MCF 10A (cell line): ENCODE measurements at regions not wholly inside any gene's neighbourhood (a gene's known extent, or its start where the extent isn't known, plus 50 kb on each side); places are given as distances from the start of the nearest gene placed in this dataset.

Source experiments
- BruUV-seq: library from RNA; stranded (reverse); fragments of 400-500 nt; replicated peaks from 2 replicates; lab custom pipeline; 2021; lab: Mats Ljungman, UMichigan
- CTCF ChIA-PET: fragments of 300-600 bp; sonication (Branson Sonifier 250); formaldehyde crosslinking; extraction: SDS; loops from one replicate; lab custom pipeline; 2021; ENCODE audit warnings: antibody characterized with exemption, inconsistent platforms; lab: Yijun Ruan, JAX
- POLR2A ChIA-PET: fragments of 300-600, 350-650 bp; sonication (Branson Sonifier 250); formaldehyde crosslinking; extraction: SDS; loops from one replicate; lab custom pipeline; 2020; ENCODE audit warnings: antibody characterized with exemption, inconsistent platforms; lab: Yijun Ruan, JAX
- DNase-seq: peaks from one replicate; pipeline ENCODE4 v3.0.0-alpha.2; 2018; ENCODE audit not compliant: unreplicated experiment
- H3K27ac Mint-ChIP-seq: one replicate; pipeline ENCODE4 v1.8.0; 2022; ENCODE audit warnings: mild to moderate bottlenecking, low read depth, mixed read lengths; ENCODE audit not compliant: unreplicated experiment
- H3K27me3 Mint-ChIP-seq: one replicate; pipeline ENCODE4 v1.8.0; 2022; ENCODE audit warnings: mixed read lengths; ENCODE audit not compliant: insufficient read depth, unreplicated experiment
- H3K36me3 Mint-ChIP-seq: one replicate; pipeline ENCODE4 v1.8.0; 2022; ENCODE audit warnings: mild to moderate bottlenecking, moderate library complexity, mixed read lengths; ENCODE audit not compliant: insufficient read depth, unreplicated experiment
- H3K4me1 Mint-ChIP-seq: one replicate; pipeline ENCODE4 v1.8.0; 2022; ENCODE audit warnings: mixed read lengths; ENCODE audit not compliant: insufficient read depth, unreplicated experiment
- H3K4me3 Mint-ChIP-seq: one replicate; pipeline ENCODE4 v1.8.0; 2022; ENCODE audit warnings: mild to moderate bottlenecking, moderate library complexity, mixed read lengths; ENCODE audit not compliant: unreplicated experiment
- H3K9me3 Mint-ChIP-seq: one replicate; pipeline ENCODE4 v1.8.0; 2022; ENCODE audit warnings: mixed read lengths; ENCODE audit not compliant: unreplicated experiment
- CTCF ChIP-seq: fragments of 200-600 bp; IDR thresholded peaks from one replicate; pipeline ENCODE4 v1.8.0; 2022; ENCODE audit warnings: antibody characterized with exemption, mild to moderate bottlenecking; ENCODE audit not compliant: unreplicated experiment
- intact Hi-C: fragments of 100-400 bp; cut with micrococcal nuclease; formaldehyde crosslinking; loops from 2 replicates; pipeline ENCODE4 v1.14.1; 2022

DNA sequence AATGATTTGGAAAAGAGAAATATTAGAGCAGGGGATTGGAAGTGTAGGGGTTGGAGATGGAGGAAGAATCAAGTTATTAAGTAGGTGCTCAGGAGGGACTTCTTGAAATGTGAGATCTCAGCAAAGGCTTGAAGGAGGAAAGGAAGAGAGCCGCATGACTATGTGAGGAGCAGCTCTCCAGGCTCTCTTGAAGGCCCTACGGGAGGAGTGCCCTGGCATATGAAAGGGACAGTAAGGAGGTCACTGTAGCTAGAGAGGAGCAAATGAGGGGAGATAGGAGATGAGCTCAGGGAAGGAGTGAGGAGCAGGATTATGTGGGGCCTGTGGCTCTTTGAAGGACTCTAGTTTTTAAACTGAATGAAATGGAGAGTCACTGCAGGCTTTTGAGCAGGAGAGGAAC is 181.1 kb upstream of the NABP1 start:
- no peak for TF ChIP-seq CTCF
- Mint-ChIP-seq H3K36me3 (no peaks in the 10 kb centered on the region), H3K4me3 (no peak overlapping the region), H3K4me1 (no peaks in the 10 kb centered on the region), H3K27me3 (no peaks in the 10 kb centered on the region), H3K27ac (no peak overlapping the region), H3K9me3 (no peaks in the 10 kb centered on the region)
- DNase-seq = no peak
- CTCF ChIA-PET = interaction anchor here (0.8 to 9.3 kb wide), 5 partner anchors 43 to 444 kb away, joined by 3 to 222 read pairs (median 6); no protein-coding TSS in a partner anchor
- no TSS peak for BruUV-seq
- intact Hi-C loops = no loop called here
- POLR2A ChIA-PET = interaction anchor here (0.8 to 1.4 kb wide), 3 partner anchors 10 to 342 kb away, joined by 3 to 4 read pairs (median 4); no protein-coding TSS in a partner anchor

- DNase-seq = no peak
- ChIA-PET CTCF (interaction anchor here (0.6 to 9.3 kb wide), 6 partner anchors 17 to 445 kb away, joined by 3 to 222 read pairs (median 6); no protein-coding TSS in a partner anchor), POLR2A (interaction anchor here (1.0 to 1.4 kb wide), 2 partner anchors 11 to 343 kb away, joined by 3 to 4 read pairs; no protein-coding TSS in a partner anchor)
- Mint-ChIP-seq H3K27me3 (no peaks in the 10 kb centered on the region), H3K36me3 (no peaks in the 10 kb centered on the region), H3K27ac (no peak overlapping the region), H3K9me3 (no peaks in the 10 kb centered on the region), H3K4me3 (no peak overlapping the region), H3K4me1 (no peaks in the 10 kb centered on the region)
- no peak for TF ChIP-seq CTCF
- no TSS peak for BruUV-seq
- intact Hi-C loops = no loop called here
These were observed 180.1 kb upstream of the NABP1 start for GRCh38 chr2:191497822-191498221.

DNA sequence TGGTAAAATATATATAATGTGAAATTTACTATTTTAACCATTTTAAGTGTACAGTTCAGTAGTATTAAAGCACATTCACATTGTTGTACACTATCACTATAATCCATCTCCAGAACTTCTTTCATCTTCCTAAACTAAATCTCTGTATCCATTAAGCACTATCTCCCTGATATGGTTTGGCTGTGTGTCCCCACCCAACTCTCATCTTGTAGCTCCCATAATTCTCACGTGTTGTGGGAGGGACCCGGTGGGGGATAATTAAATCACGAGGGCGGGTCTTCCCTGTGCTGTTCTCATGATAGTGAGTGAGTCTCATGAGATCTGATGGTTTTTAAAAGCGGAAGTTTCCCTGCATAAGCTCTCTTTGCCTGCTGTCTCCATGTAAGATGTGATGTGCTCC is 178.9 kb upstream of the NABP1 start:
- Mint-ChIP-seq H3K27ac (no peak overlapping the region), H3K36me3 (no peaks in the 10 kb centered on the region), H3K4me1 (no peaks in the 10 kb centered on the region), H3K27me3 (no peaks in the 10 kb centered on the region), H3K9me3 (no peaks in the 10 kb centered on the region), H3K4me3 (no peak overlapping the region)
- no TSS peak for BruUV-seq
- intact Hi-C loops = no loop called here
- ChIA-PET CTCF (interaction anchor here (0.6 to 9.3 kb wide), 6 partner anchors 16 to 447 kb away, joined by 3 to 222 read pairs (median 39); no protein-coding TSS in a partner anchor), POLR2A (no interaction called here)
- DNase-seq = no peak
- no peak for TF ChIP-seq CTCF

DNA sequence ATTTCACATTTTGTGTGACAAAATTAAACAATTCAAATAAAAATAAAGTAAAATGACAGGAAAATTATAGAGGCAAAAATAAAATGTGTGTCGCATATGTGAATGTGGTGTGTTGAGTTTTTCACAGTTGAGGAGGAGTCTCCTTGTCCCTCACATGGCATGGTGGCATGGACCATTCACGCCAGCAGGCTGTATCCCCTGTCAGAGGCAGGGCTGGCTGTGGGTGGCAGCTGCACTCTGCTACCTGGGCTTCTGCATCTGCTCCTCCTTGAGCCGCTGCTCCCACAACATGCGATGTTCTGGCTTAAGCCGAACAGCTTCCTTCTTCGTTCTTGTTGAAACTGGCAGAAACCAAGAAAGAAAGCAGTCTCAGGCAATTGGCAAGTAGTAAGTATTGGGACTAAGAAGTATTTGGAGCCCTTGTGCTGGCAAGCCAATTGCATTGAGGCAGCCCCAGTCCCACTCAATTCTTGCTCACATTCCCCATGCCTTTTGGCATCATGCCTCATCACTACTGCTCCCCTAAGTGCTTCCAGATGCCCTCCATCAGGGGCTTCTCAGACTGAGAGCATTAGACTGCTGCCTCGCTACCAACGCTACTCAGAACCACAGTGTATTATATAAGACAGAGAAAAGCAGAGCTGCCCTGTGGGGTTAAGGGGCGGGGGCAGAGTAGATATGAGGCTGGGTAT is 177.9 kb upstream of the NABP1 start:
- BruUV-seq = no TSS peak
- CTCF ChIA-PET = interaction anchor here (0.6 to 9.3 kb wide), 23 partner anchors 9 to 462 kb away, joined by 3 to 222 read pairs (median 9); partner anchors contain the start of gene MYO1B
- POLR2A ChIA-PET = interaction anchor here (1.9 kb wide), 1 partner anchor 335 kb away, joined by 14 read pairs; no protein-coding TSS in a partner anchor
- Mint-ChIP-seq H3K9me3 (no peaks in the 10 kb centered on the region), H3K4me3 (no peak overlapping the region), H3K27ac (no peak overlapping the region), H3K4me1 (no peaks in the 10 kb centered on the region), H3K36me3 (no peaks in the 10 kb centered on the region), H3K27me3 (no peaks in the 10 kb centered on the region)
- intact Hi-C loops = loop anchor here (10.0 kb wide), 1 partner anchor 75 kb away; no protein-coding TSS in a partner anchor
- TF ChIP-seq CTCF = no peak
- no peak for DNase-seq
